Activated naive CD4-positive, alpha-beta T cell treated with anti-CD3 and anti-CD28 coated beads, Interleukin-2, amount 50 U/mL, for 72 hours (primary cell): ENCODE measurements at regions not wholly inside any gene's neighbourhood (a gene's known extent, or its start where the extent isn't known, plus 50 kb on each side); places are given as distances from the start of the nearest gene placed in this dataset.

Experiments
- ATAC-seq, 2 donors: fragments of 150-1000 bp; cut with Tn5 transposase; 2 replicates each; pipeline ENCODE4 v1.10.0; 2021; ENCODE audit warnings: mild to moderate bottlenecking in 2 of 2, moderate library complexity in 2 of 2
- DNase-seq, 2 donors: peaks; one replicate each; pipeline ENCODE4 v3.0.0; 2021 to 2022; ENCODE audit warnings: low spot score in 2 of 2
- H3K27ac Mint-ChIP-seq, 2 donors: one replicate each; pipeline ENCODE4 v1.8.0; 2022; ENCODE audit warnings: mild to moderate bottlenecking in 2 of 2, mixed read lengths in 2 of 2
- H3K36me3 Mint-ChIP-seq, 2 donors: one replicate each; pipeline ENCODE4 v1.8.0; 2022; ENCODE audit warnings: mixed read lengths in 2 of 2
- H3K9me3 Mint-ChIP-seq, 2 donors: one replicate each; pipeline ENCODE4 v1.8.0; 2022; ENCODE audit warnings: mixed read lengths in 2 of 2

GRCh38 chr14:76551906-76552305 lies 176.0 kb downstream of the ESRRB start:
- no peak overlapping the region for H3K27ac Mint-ChIP-seq

GRCh38 chr14:76564471-76565422 lies 188.8 kb downstream of the ESRRB start:
- no peaks in the 10 kb centered on the region for H3K9me3 Mint-ChIP-seq
- no peaks in the 10 kb centered on the region for H3K36me3 Mint-ChIP-seq
- no peak overlapping the region for H3K27ac Mint-ChIP-seq
- no peak for DNase-seq
- ATAC-seq, result no peak

More at GRCh38 chr14:76551906-76552305, 176.0 kb downstream of the ESRRB start:
- Mint-ChIP-seq H3K36me3 (no peaks in the 10 kb centered on the region), H3K9me3 (no peaks in the 10 kb centered on the region)
- ATAC-seq (no peak), DNase-seq (no peak)

GRCh38 chr14:76566439-76566838 lies 190.5 kb downstream of the ESRRB start:
- no peak overlapping the region for H3K27ac Mint-ChIP-seq

GRCh38 chr14:76574416-76575095 lies 186.7 kb upstream of the VASH1 start:
- DNase-seq, result no peak
- Mint-ChIP-seq H3K9me3 (peaks cover 0 to 6% of the 10 kb centered on the region in 2 donors), H3K27ac (no peak overlapping the region), H3K36me3 (no peaks in the 10 kb centered on the region)
- ATAC-seq, result no peak

More at GRCh38 chr14:76566439-76566838, 190.5 kb downstream of the ESRRB start:
- no peaks in the 10 kb centered on the region for H3K9me3 Mint-ChIP-seq
- H3K36me3 Mint-ChIP-seq, result no peaks in the 10 kb centered on the region
- ATAC-seq, result no peak
- no peak for DNase-seq

- Mint-ChIP-seq H3K9me3 (peaks cover 0 to 6% of the 10 kb centered on the region in 2 donors), H3K36me3 (no peaks in the 10 kb centered on the region), H3K27ac (no peak overlapping the region)
- no peak for DNase-seq
- no peak for ATAC-seq
Observed at GRCh38 chr14:76575108-76575507, 186.2 kb upstream of the VASH1 start.

GRCh38 chr14:76576047-76576741 lies 185.1 kb upstream of the VASH1 start:
- DNase-seq (no peak), ATAC-seq (no peak)
- Mint-ChIP-seq H3K27ac (no peak overlapping the region), H3K9me3 (peaks cover 0 to 6% of the 10 kb centered on the region in 2 donors), H3K36me3 (no peaks in the 10 kb centered on the region)

GRCh38 chr14:76577090-76577489 lies 184.2 kb upstream of the VASH1 start:
- peaks cover 0 to 6% of the 10 kb centered on the region in 2 donors for H3K9me3 Mint-ChIP-seq
- no peaks in the 10 kb centered on the region for H3K36me3 Mint-ChIP-seq
- no peak overlapping the region for H3K27ac Mint-ChIP-seq
- no peak for DNase-seq
- no peak for ATAC-seq

GRCh38 chr14:76577837-76578236 lies 183.4 kb upstream of the VASH1 start:
- DNase-seq, result no peak
- Mint-ChIP-seq H3K27ac (no peak overlapping the region), H3K9me3 (peaks cover 0 to 6% of the 10 kb centered on the region in 2 donors), H3K36me3 (no peaks in the 10 kb centered on the region)
- no peak for ATAC-seq

GRCh38 chr14:76580399-76580798 lies 180.9 kb upstream of the VASH1 start:
- no peaks in the 10 kb centered on the region for H3K36me3 Mint-ChIP-seq
- no peak for ATAC-seq
- H3K9me3 Mint-ChIP-seq, result peaks cover 0 to 6% of the 10 kb centered on the region in 2 donors
- no peak overlapping the region for H3K27ac Mint-ChIP-seq
- DNase-seq, result no peak

GRCh38 chr14:76580967-76581366 lies 180.3 kb upstream of the VASH1 start:
- Mint-ChIP-seq H3K27ac (no peak overlapping the region), H3K9me3 (peaks cover 0 to 6% of the 10 kb centered on the region in 2 donors), H3K36me3 (no peaks in the 10 kb centered on the region)
- no peak for DNase-seq
- no peak for ATAC-seq

GRCh38 chr14:76581592-76581991 lies 179.7 kb upstream of the VASH1 start:
- peaks cover 0 to 6% of the 10 kb centered on the region in 2 donors for H3K9me3 Mint-ChIP-seq
- DNase-seq, result no peak
- ATAC-seq, result no peak
- no peak overlapping the region for H3K27ac Mint-ChIP-seq
- H3K36me3 Mint-ChIP-seq, result no peaks in the 10 kb centered on the region

- H3K36me3 Mint-ChIP-seq, result no peaks in the 10 kb centered on the region
- peaks cover 0 to 2% of the 10 kb centered on the region in 2 donors for H3K9me3 Mint-ChIP-seq
- no peak for ATAC-seq
- no peak overlapping the region for H3K27ac Mint-ChIP-seq
- DNase-seq, result no peak
Observed at GRCh38 chr14:76582447-76582846, 178.8 kb upstream of the VASH1 start.

GRCh38 chr14:76583174-76583573 lies 178.1 kb upstream of the VASH1 start:
- no peaks in the 10 kb centered on the region for H3K36me3 Mint-ChIP-seq
- ATAC-seq, result no peak

GRCh38 chr14:76583805-76584204 lies 177.5 kb upstream of the VASH1 start:
- H3K9me3 Mint-ChIP-seq, result no peaks in the 10 kb centered on the region
- ATAC-seq (no peak), DNase-seq (no peak)
- no peaks in the 10 kb centered on the region for H3K36me3 Mint-ChIP-seq
- H3K27ac Mint-ChIP-seq, result no peak overlapping the region

More at GRCh38 chr14:76583174-76583573, 178.1 kb upstream of the VASH1 start:
- no peak for DNase-seq
- Mint-ChIP-seq H3K9me3 (no peaks in the 10 kb centered on the region), H3K27ac (no peak overlapping the region)

- no peaks in the 10 kb centered on the region for H3K36me3 Mint-ChIP-seq
- no peak for DNase-seq
- no peak for ATAC-seq
- H3K27ac Mint-ChIP-seq, result no peak overlapping the region
- no peaks in the 10 kb centered on the region for H3K9me3 Mint-ChIP-seq
Observed at GRCh38 chr14:76584271-76584702, 177.0 kb upstream of the VASH1 start.

- Mint-ChIP-seq H3K27ac (no peak overlapping the region), H3K9me3 (no peaks in the 10 kb centered on the region), H3K36me3 (no peaks in the 10 kb centered on the region)
- DNase-seq (no peak), ATAC-seq (no peak)
Observed at GRCh38 chr14:76585616-76586015, 175.7 kb upstream of the VASH1 start.

GRCh38 chr14:76589246-76589645 lies 172.0 kb upstream of the VASH1 start:
- no peak for ATAC-seq

More at GRCh38 chr14:76589246-76589645, 172.0 kb upstream of the VASH1 start:
- Mint-ChIP-seq H3K36me3 (no peaks in the 10 kb centered on the region), H3K27ac (no peak overlapping the region), H3K9me3 (no peaks in the 10 kb centered on the region)
- no peak for DNase-seq
